ENCODE measurements at regions not wholly inside any gene's neighbourhood (a gene's known extent, or its start where the extent isn't known, plus 50 kb on each side); places are given as distances from the start of the nearest gene placed in this dataset.

DNA sequence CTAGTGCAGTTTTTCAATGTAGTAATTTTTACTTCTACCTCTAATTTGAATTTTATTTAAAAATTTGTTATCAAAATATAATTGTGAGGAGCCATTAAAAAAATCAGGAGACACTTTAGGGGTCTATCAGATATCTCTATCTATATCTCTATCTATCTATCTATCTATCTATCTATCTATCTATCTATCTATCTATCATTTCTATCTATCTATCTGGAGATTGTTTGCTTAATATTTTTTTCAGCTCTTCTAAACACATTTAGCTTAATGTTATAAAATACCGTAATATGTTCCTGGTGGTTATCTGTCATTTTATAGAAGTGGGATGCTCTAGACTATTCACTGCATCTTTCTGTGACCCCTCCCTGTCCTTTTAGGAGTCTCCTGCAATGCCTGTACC, 193.7 kb upstream of the P2RY1 start:
- no peak overlapping the region for H2AFZ ChIP-seq (ENCODE audit: low read depth)

DNA sequence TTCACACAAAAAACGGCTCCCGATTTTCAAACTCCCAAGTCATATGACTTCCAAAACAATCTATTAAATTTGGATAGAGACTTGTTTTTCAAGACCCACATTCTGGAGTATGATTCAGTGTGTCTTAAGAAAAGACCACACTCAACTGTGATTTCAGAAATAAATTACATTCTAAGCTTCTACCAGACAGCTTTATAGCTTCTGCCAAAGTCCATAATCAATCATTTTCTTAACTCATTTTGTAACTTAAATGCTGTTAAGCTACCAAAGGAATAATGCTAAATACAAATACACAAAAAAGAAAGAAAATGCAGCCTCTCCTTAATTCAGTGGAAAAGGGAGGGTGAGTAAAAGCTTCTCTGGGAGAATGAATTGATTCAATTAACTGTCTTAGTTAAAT, 192.3 kb upstream of the P2RY1 start:
- H3K4me3 ChIP-seq (IDR thresholded peaks at IDR 0.05; ENCODE audit: insufficient read depth, low read depth, low read length): no peak overlapping the region
- TF ChIP-seq, protein P1, sequence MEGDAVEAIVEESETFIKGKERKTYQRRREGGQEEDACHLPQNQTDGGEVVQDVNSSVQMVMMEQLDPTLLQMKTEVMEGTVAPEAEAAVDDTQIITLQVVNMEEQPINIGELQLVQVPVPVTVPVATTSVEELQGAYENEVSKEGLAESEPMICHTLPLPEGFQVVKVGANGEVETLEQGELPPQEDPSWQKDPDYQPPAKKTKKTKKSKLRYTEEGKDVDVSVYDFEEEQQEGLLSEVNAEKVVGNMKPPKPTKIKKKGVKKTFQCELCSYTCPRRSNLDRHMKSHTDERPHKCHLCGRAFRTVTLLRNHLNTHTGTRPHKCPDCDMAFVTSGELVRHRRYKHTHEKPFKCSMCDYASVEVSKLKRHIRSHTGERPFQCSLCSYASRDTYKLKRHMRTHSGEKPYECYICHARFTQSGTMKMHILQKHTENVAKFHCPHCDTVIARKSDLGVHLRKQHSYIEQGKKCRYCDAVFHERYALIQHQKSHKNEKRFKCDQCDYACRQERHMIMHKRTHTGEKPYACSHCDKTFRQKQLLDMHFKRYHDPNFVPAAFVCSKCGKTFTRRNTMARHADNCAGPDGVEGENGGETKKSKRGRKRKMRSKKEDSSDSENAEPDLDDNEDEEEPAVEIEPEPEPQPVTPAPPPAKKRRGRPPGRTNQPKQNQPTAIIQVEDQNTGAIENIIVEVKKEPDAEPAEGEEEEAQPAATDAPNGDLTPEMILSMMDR (conservative IDR thresholded peaks at IDR 0.05; ENCODE audit: low read depth, low read length): no peak
- no peaks in the 10 kb centered on the region for H3K36me3 ChIP-seq (ENCODE audit: insufficient read depth)
- no peak overlapping the region for H3K9ac ChIP-seq
- H3K4me1 ChIP-seq (ENCODE audit: low read depth, poor library complexity, severe bottlenecking): no peaks in the 10 kb centered on the region
- H3K79me2 ChIP-seq (ENCODE audit: insufficient read depth, low read depth): no peaks in the 10 kb centered on the region
- no peak overlapping the region for H3K27ac ChIP-seq
- H3K4me2 ChIP-seq: no peak overlapping the region
- no peaks in the 10 kb centered on the region for H3K27me3 ChIP-seq (ENCODE audit: insufficient read depth, low read depth)
- H4K20me1 ChIP-seq (ENCODE audit: insufficient read depth): no peaks in the 10 kb centered on the region
- no peak overlapping the region for H2AFZ ChIP-seq (ENCODE audit: low read depth)

More for the DNA sequence above, 193.7 kb upstream of the P2RY1 start:
- no peak overlapping the region for H3K27ac ChIP-seq
- no peaks in the 10 kb centered on the region for H3K36me3 ChIP-seq (ENCODE audit: insufficient read depth)
- TF ChIP-seq, protein P1 (conservative IDR thresholded peaks at IDR 0.05; ENCODE audit: low read depth, low read length): no peak
- H4K20me1 ChIP-seq (ENCODE audit: insufficient read depth): no peaks in the 10 kb centered on the region
- no peak overlapping the region for H3K9ac ChIP-seq
- no peaks in the 10 kb centered on the region for H3K27me3 ChIP-seq (ENCODE audit: insufficient read depth, low read depth)
- no peak overlapping the region for H3K4me3 ChIP-seq (IDR thresholded peaks at IDR 0.05; ENCODE audit: insufficient read depth, low read depth, low read length)
- no peak overlapping the region for H3K4me2 ChIP-seq
- no peaks in the 10 kb centered on the region for H3K4me1 ChIP-seq (ENCODE audit: low read depth, poor library complexity, severe bottlenecking)
- no peaks in the 10 kb centered on the region for H3K79me2 ChIP-seq (ENCODE audit: insufficient read depth, low read depth)

DNA sequence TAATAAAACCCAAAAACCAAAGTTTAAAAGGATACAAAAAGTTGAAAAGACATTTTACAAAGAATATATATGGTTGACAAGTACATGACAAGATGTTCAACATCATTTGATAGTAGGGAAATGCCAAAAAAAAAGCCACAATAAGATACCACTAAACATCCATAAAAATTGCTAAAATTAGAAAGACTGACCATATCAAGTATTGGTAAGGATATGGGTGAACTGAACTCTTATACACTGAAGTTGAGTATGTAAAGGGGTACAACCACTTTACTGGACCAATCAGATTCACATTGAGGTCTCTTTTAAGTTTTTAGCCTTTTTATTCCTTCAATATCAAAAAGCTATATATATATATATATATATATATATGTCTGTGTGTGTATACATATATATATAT, 190.5 kb upstream of the P2RY1 start:
- no peak overlapping the region for H3K9ac ChIP-seq
- H2AFZ ChIP-seq (ENCODE audit: low read depth): no peak overlapping the region
- H3K27ac ChIP-seq: no peak overlapping the region
- H3K4me1 ChIP-seq (ENCODE audit: low read depth, poor library complexity, severe bottlenecking): no peaks in the 10 kb centered on the region
- H3K4me3 ChIP-seq (IDR thresholded peaks at IDR 0.05; ENCODE audit: insufficient read depth, low read depth, low read length): no peak overlapping the region
- no peak overlapping the region for H3K4me2 ChIP-seq
- no peaks in the 10 kb centered on the region for H4K20me1 ChIP-seq (ENCODE audit: insufficient read depth)
- TF ChIP-seq, protein P1 (conservative IDR thresholded peaks at IDR 0.05; ENCODE audit: low read depth, low read length): no peak
- H3K27me3 ChIP-seq (ENCODE audit: insufficient read depth, low read depth): no peaks in the 10 kb centered on the region
- H3K79me2 ChIP-seq (ENCODE audit: insufficient read depth, low read depth): no peaks in the 10 kb centered on the region
- no peaks in the 10 kb centered on the region for H3K36me3 ChIP-seq (ENCODE audit: insufficient read depth)

DNA sequence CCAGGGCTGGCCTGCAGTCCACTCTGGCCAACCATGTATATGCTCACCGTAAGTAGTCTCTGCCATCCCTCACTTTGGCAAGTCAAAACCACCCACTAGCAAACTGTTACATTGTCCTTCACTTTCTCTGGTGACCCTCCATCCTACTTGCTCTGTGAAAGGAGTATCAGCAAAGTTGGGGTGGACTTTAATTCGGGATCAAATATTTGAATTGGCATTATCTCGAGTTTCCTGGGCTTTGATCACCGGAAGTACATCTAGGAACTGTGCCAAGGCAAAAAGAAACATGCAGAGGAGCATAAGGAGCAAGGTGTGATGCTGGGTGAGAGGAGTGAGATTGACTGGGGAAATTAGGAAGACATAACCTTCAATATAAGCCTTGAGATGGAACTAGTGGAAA, 188.9 kb upstream of the P2RY1 start:
- TF ChIP-seq, protein P1 (conservative IDR thresholded peaks at IDR 0.05; ENCODE audit: low read depth, low read length): no peak
- Histone ChIP-seq H3K4me2 (no peak overlapping the region), H3K27me3 (ENCODE audit: insufficient read depth, low read depth) (no peaks in the 10 kb centered on the region), H3K36me3 (ENCODE audit: insufficient read depth) (no peaks in the 10 kb centered on the region), H3K27ac (no peak overlapping the region), H4K20me1 (ENCODE audit: insufficient read depth) (no peaks in the 10 kb centered on the region), H3K79me2 (ENCODE audit: insufficient read depth, low read depth) (no peaks in the 10 kb centered on the region), H3K4me3 (IDR thresholded peaks at IDR 0.05; ENCODE audit: insufficient read depth, low read depth, low read length) (no peak overlapping the region), H3K9ac (no peak overlapping the region), H3K4me1 (ENCODE audit: low read depth, poor library complexity, severe bottlenecking) (no peaks in the 10 kb centered on the region), H2AFZ (ENCODE audit: low read depth) (no peak overlapping the region)
